K562 (cell line): ENCODE measurements at regions not wholly inside any gene's neighbourhood (a gene's known extent, or its start where the extent isn't known, plus 50 kb on each side); places are given as distances from the start of the nearest gene placed in this dataset.

ENCODE experiments used
- ARID3A ChIP-seq: IDR thresholded peaks from 2 replicates; pipeline ENCODE4 v1.6.1; 2012; ENCODE audit warnings: low read depth, low read length, improper control_type of control experiment, borderline replicate concordance
- CREM ChIP-seq: IDR thresholded peaks from 2 replicates; pipeline ENCODE4 v1.6.1; 2014; ENCODE audit warnings: antibody characterized with exemption, low read depth
- CTCF ChIP-seq, 3 experiments: IDR thresholded peaks in 2 of 3; conservative IDR thresholded peaks in 1 of 3; 2 replicates each; pipeline ENCODE4 v1.5.1; 2011 to 2012; ENCODE audit warnings: low read length in 3 of 3, mild to moderate bottlenecking in 3 of 3, control low read depth in 2 of 3, improper control_type of control experiment in 1 of 3, inconsistent platforms in 1 of 3, low read depth in 1 of 3, mixed read lengths in 1 of 3, moderate library complexity in 1 of 3; ENCODE audit not compliant: insufficient read depth in 2 of 3
- PCBP1 ChIP-seq: fragments of 200-400 bp; formaldehyde crosslinking; IDR thresholded peaks from 2 replicates; pipeline ENCODE4 v1.6.1; 2018; ENCODE audit warnings: mild to moderate bottlenecking, low read depth, low read length; ENCODE audit not compliant: poor library complexity, severe bottlenecking
- PRPF4 ChIP-seq: fragments of 200-400 bp; formaldehyde crosslinking; IDR thresholded peaks from one replicate; pipeline ENCODE4 v1.6.1; 2017; ENCODE audit warnings: low read length, low read depth, mild to moderate bottlenecking; ENCODE audit not compliant: insufficient read depth, poor library complexity, severe bottlenecking
- TAF15 ChIP-seq: fragments of 200-400 bp; formaldehyde crosslinking; IDR thresholded peaks from 2 replicates; pipeline ENCODE4 v1.6.1; 2017; ENCODE audit warnings: mild to moderate bottlenecking, low read depth, low read length, moderate library complexity
- ZNF75A ChIP-seq: fragments of 450-650 bp; formaldehyde crosslinking; IDR thresholded peaks from 2 replicates; pipeline ENCODE4 v1.4.0; 2020; ENCODE audit warnings: mild to moderate bottlenecking

GRCh38 chr15:47364230-47365141 is 352.8 kb upstream of the SEMA6D start:
- TF ChIP-seq CTCF (IDR thresholded peaks at IDR 0.05 in 2 of 3, conservative IDR thresholded peaks at IDR 0.05 in 1 of 3; ENCODE audit: insufficient read depth in 2 of 3, low read depth in 1 of 3, low read length in 3 of 3), result no peak
- no peak for TF ChIP-seq PCBP1
- no peak for TF ChIP-seq ARID3A
- TF ChIP-seq ZNF75A, result no peak
- TF ChIP-seq TAF15, result no peak
- no peak for TF ChIP-seq CREM
- TF ChIP-seq PRPF4, result no peak
